VCaP (cell line): ENCODE measurements at regions not wholly inside any gene's neighbourhood (a gene's known extent, or its start where the extent isn't known, plus 50 kb on each side); places are given as distances from the start of the nearest gene placed in this dataset.

Experiments
- H3K27ac ChIP-seq: fragments of 450-650 bp; 2 replicates; pipeline ENCODE4 v1.5.1; 2017
- TF ChIP-seq, protein P1 (sequence below): fragments of 450-650 bp; conservative IDR thresholded peaks from 2 replicates; pipeline ENCODE4 v1.5.1; 2017; ENCODE audit warnings: mild to moderate bottlenecking, moderate library complexity

DNA sequence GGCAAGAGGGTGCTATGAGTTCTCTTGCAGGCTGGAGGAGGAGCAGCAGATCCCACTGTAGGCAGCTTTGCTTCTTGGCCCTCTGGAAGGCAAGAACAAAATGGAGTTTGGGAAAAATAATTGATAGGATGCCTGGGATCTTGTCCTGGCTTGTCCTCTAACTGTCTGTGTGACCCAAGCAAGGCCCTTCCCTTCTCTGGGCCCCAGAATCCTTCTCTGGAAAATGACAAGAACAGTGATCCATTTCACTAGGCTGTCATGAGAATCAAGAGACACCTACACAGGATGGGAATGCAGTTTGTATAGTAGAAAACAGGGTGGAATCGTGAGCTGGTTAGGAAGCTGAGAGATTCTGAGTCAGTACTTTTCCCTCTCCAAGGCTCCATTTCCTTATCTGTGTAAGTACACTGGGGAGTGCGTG lies 133.3 kb downstream of the PJA1 start:
- TF ChIP-seq, protein P1, sequence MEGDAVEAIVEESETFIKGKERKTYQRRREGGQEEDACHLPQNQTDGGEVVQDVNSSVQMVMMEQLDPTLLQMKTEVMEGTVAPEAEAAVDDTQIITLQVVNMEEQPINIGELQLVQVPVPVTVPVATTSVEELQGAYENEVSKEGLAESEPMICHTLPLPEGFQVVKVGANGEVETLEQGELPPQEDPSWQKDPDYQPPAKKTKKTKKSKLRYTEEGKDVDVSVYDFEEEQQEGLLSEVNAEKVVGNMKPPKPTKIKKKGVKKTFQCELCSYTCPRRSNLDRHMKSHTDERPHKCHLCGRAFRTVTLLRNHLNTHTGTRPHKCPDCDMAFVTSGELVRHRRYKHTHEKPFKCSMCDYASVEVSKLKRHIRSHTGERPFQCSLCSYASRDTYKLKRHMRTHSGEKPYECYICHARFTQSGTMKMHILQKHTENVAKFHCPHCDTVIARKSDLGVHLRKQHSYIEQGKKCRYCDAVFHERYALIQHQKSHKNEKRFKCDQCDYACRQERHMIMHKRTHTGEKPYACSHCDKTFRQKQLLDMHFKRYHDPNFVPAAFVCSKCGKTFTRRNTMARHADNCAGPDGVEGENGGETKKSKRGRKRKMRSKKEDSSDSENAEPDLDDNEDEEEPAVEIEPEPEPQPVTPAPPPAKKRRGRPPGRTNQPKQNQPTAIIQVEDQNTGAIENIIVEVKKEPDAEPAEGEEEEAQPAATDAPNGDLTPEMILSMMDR: no peak
- H3K27ac ChIP-seq: peak overlapping the region; percentile 84

DNA sequence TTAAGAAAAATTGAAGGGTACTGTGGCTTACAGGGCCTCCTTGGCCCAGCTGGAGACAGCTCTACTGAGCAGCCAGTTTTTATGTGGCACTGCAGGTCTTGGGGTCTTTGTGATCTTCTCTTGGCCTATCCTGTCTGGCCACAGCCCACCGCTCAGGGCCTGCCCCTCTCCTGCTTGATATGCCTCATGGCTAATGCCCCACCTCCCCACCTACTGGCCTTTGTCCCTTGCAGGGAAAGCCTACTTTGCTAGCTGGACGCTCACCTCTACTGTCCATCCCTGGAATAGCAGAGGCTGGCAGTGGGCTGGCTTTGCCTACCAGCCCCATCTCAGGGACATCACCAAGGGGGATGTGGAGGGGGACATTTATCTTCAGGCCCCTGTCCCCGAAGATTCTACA lies 134.1 kb downstream of the PJA1 start:
- peak overlapping the region; percentile 84 for H3K27ac ChIP-seq
- TF ChIP-seq, protein P1: no peak; the same call in 1 of the 2 replicates

DNA sequence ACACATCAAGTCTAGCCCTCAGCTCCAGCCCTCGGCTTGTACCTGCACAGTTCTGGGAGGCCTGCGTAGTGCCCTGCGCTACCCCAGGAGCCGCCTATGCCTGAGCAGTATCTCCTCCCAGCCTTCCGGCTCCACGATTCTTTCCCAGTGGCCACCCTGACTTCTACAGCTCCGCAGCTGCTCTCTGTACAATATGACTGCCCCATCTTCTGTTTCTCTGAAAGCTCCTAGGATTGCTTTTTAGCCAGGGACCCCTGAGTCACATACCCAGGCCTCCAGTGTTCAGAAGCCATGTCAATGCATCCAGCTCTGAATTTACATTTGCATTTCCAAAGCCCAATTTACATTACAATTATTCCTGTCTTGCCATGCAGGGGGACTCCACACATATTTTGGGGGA lies 135.5 kb downstream of the PJA1 start:
- peak overlapping the region; percentile 84; the same call in 1 of the 2 replicates for H3K27ac ChIP-seq
- TF ChIP-seq, protein P1: no peak

DNA sequence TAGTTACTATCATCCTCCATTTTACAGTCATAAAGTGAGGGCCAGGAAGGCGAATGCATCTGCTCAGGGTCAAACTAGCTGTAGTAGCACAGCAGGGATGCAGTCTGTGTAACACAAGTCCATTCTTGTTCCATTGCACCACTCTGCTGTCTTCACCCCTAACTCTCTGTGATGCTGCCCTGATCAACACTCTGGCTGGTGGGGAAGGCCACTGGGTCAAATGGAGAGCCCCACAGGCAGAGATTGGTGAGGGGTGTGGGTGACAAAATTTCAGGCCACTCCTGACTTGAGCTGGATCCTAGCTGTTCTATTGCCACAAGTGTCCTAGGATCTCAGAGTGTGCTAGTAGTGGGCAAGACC lies 136.5 kb downstream of the PJA1 start:
- TF ChIP-seq, protein P1: no peak
- H3K27ac ChIP-seq: no peak overlapping the region

DNA sequence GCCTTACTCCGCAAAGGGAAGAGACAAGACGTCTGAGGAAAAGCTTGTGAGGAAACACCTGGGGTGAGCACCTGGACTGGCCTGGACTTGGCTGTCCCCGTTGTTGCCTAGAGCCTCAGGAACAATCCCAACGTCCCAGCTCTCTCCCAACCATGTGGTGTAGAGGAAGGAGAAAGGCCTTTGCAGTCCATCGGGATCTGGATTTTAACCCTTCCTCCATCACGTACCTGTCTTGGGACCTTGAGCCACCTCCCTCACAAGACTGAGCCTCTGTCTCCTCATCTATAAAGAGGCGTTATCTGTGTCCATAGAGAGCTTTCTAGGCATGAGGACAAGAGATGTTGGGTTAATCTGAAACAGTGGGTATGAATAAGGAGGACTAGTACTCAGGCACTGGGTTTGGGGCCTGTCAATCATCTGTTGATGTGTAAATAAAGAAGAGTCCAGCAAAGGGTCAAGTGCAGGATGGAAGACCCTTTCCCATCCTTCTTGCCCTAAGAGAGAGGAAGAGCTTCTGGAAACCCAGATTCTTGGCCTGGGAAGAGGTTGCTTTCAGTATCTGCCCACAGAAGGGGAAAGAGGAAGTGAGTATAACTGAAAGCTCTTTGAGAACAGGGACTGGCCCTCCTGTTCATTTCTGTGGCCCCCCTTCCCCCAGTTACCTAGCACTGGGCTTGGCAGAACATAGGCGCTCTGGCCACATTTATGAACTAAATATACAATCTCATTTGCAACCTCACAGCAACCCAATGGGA lies 137.1 kb downstream of the PJA1 start:
- TF ChIP-seq, protein P1: no peak
- H3K27ac ChIP-seq: no peak overlapping the region

DNA sequence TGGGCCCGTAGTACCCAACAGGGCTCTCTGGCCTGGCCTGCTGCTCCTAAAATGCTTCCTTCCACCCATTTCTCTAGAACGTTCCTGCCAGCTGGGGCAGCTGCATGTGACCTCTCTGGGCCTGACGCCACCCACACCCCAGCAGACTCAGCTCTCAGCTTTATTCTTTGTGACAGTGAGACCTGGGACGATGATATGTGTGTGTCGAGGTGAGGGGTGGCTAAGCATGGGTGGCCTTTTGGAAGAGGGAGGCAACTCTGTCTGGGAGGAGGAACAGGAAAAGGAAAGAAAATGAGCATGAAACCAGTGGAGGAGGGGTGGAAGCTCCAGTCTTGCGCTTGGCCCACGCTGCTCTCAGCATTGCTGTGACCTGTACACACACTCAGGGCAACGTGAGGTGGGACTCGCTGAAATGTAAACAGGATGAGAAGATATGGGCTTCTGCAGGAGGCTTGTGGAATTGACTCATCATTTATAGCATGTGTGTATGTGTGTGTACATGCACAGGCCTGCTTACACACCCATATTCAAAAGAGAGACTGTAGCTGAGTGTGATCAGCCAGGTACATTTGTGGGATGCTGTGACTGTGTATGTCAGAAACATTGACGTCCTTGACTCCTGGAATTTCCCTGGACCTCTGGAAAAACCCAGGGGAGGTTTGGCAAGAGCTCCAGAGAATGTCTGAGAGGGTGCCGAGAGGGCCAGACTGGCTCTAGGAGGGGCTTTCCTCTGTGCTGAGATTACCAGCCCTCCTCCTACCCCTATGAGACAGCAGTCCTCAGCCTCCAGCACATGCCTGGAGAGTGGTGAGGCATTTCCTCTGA lies 137.9 kb downstream of the PJA1 start:
- TF ChIP-seq, protein P1: no peak
- H3K27ac ChIP-seq: peak overlapping the region; percentile 31; the same call in 1 of the 2 replicates

DNA sequence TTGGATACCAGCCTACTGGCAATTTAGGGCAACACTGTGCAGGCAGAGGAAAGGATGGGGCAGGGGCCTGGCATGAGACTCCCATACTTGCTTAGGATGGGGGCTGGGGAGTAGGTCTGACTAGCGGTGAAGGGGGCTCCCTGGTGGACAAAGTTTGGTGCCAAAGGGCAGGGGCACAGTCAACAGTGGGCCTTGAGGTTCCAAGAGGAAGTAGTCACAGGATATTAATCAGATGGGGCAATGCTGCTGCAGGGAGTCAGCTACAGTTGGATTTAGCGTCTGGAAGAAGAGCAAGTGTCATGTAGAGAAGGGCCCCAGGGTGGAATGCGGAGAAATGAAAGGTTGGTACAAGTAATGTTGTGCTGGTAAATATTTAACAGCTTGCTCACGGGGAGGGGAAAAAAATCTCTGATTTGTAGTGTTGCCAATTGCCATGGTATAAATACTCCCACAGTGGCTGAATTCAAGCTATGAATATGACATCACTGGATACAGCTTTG lies 139.4 kb downstream of the PJA1 start:
- no peak overlapping the region for H3K27ac ChIP-seq
- TF ChIP-seq, protein P1: no peak
